Stimulated activated CD4-positive, alpha-beta T cell treated with anti-CD3 and anti-CD28 coated beads, Interleukin-1b, Interleukin-23, amount 100 ng/mL, for 24 hours (primary cell): ENCODE measurements at regions not wholly inside any gene's neighbourhood (a gene's known extent, or its start where the extent isn't known, plus 50 kb on each side); places are given as distances from the start of the nearest gene placed in this dataset.
"Not testable (repeated sequence)": the region's sequence is repeated elsewhere in the genome, so short reads cannot be mapped to it uniquely, and the experiment has no call there.

ENCODE experiments used
- DNase-seq, 4 experiments: peaks; one replicate each; pipeline ENCODE4 v3.0.0-alpha.2; 2020; ENCODE audit warnings: low read depth in 4 of 4, low spot score in 1 of 4

GRCh38 chr19:28065026-28065425 is 1147.9 kb downstream of the UQCRFS1 start:
- no peak for DNase-seq

- no peak for DNase-seq
Measured at GRCh38 chr19:28063702-28064101, 1149.2 kb downstream of the UQCRFS1 start.

- no peak for DNase-seq
Measured at GRCh38 chr19:28061111-28061510, 1151.8 kb downstream of the UQCRFS1 start.

GRCh38 chr19:28057026-28057425 is 1155.9 kb downstream of the UQCRFS1 start:
- not testable (repeated sequence) for DNase-seq

GRCh38 chr19:28051047-28051446 is 1161.9 kb downstream of the UQCRFS1 start:
- no peak for DNase-seq

- DNase-seq, result no peak
Measured at GRCh38 chr19:28049875-28050274, 1163.1 kb downstream of the UQCRFS1 start.

- DNase-seq, result no peak
Measured at GRCh38 chr19:28046932-28047331, 1166.0 kb downstream of the UQCRFS1 start.

- DNase-seq, result no peak
Measured at GRCh38 chr19:28045621-28046020, 1167.3 kb downstream of the UQCRFS1 start.

GRCh38 chr19:28044477-28044876 is 1168.5 kb downstream of the UQCRFS1 start:
- DNase-seq, result no peak

- DNase-seq, result no peak
Measured at GRCh38 chr19:28042516-28042915, 1170.4 kb downstream of the UQCRFS1 start.

GRCh38 chr19:28039677-28040381 is 1173.1 kb downstream of the UQCRFS1 start:
- no peak for DNase-seq

- no peak for DNase-seq
Measured at GRCh38 chr19:28037186-28037585, 1175.8 kb downstream of the UQCRFS1 start.

GRCh38 chr19:28036486-28036885 is 1176.5 kb downstream of the UQCRFS1 start:
- DNase-seq, result no peak

GRCh38 chr19:28034936-28035335 is 1178.0 kb downstream of the UQCRFS1 start:
- DNase-seq, result no peak

- no peak for DNase-seq
Measured at GRCh38 chr19:28028881-28029444, 1184.0 kb downstream of the UQCRFS1 start.

GRCh38 chr19:28027116-28027515 is 1185.8 kb downstream of the UQCRFS1 start:
- DNase-seq, result no peak

- DNase-seq, result no peak
Measured at GRCh38 chr19:28026636-28027035, 1186.3 kb downstream of the UQCRFS1 start.

- DNase-seq, result no peak
Measured at GRCh38 chr19:28024920-28025319, 1188.0 kb downstream of the UQCRFS1 start.

- no peak for DNase-seq
Measured at GRCh38 chr19:28023064-28023463, 1189.9 kb downstream of the UQCRFS1 start.

GRCh38 chr19:28022506-28022905 is 1190.4 kb downstream of the UQCRFS1 start:
- DNase-seq, result no peak

GRCh38 chr19:28021259-28022185 is 1191.4 kb downstream of the UQCRFS1 start:
- no peak for DNase-seq
